ENCODE measurements at regions not wholly inside any gene's neighbourhood (a gene's known extent, or its start where the extent isn't known, plus 50 kb on each side); places are given as distances from the start of the nearest gene placed in this dataset.
"Not testable (repeated sequence)": the region's sequence is repeated elsewhere in the genome, so short reads cannot be mapped to it uniquely, and the experiment has no call there.

- not testable (repeated sequence) for TF ChIP-seq POLR2A, CTCF, EP300 (IDR thresholded peaks at IDR 0.05)
These were observed 67.6 kb downstream of the FAM50B start for GRCh38 chr6:3916749-3917148.

Measured in tibial nerve (tissue), 4 donors.